Activated CD8-positive, alpha-beta T cell treated with anti-CD3 and anti-CD28 coated beads, Interleukin-2, amount 10 ng/mL, durations not matched to agents 7 days and 5 days (primary cell): ENCODE measurements at regions not wholly inside any gene's neighbourhood (a gene's known extent, or its start where the extent isn't known, plus 50 kb on each side); places are given as distances from the start of the nearest gene placed in this dataset.
"Not testable (repeated sequence)": the region's sequence is repeated elsewhere in the genome, so short reads cannot be mapped to it uniquely, and the experiment has no call there.

Source experiments
- ATAC-seq: fragments of 150-1000 bp; cut with Tn5 transposase; one replicate; pipeline ENCODE4 v1.10.0; 2021; ENCODE audit warnings: moderate library complexity
- CTCF ChIA-PET: fragments of 350-600 bp; sonication (Branson Sonifier 250); formaldehyde crosslinking; loops from one replicate; lab custom pipeline; 2021; ENCODE audit warnings: antibody characterized with exemption; lab: Charles Lee
- POLR2A ChIA-PET: fragments of 350-600 bp; sonication (Branson Sonifier 250); formaldehyde crosslinking; loops from one replicate; lab custom pipeline; 2021; ENCODE audit warnings: antibody characterized with exemption; lab: Charles Lee
- DNase-seq: peaks from one replicate; pipeline ENCODE4 v3.0.0-alpha.2; 2020
- H3K27ac Mint-ChIP-seq: one replicate; pipeline ENCODE4 v1.8.0; 2021; ENCODE audit warnings: mild to moderate bottlenecking, mixed read lengths
- H3K27me3 Mint-ChIP-seq: one replicate; pipeline ENCODE4 v1.8.0; 2021; ENCODE audit warnings: low read depth, mixed read lengths
- H3K36me3 Mint-ChIP-seq: one replicate; pipeline ENCODE4 v1.8.0; 2021; ENCODE audit warnings: low read depth, mixed read lengths
- H3K4me1 Mint-ChIP-seq: one replicate; pipeline ENCODE4 v1.8.0; 2021; ENCODE audit warnings: low read depth, mixed read lengths
- H3K4me3 Mint-ChIP-seq: one replicate; pipeline ENCODE4 v1.8.0; 2021; ENCODE audit warnings: mild to moderate bottlenecking, mixed read lengths
- H3K9me3 Mint-ChIP-seq: one replicate; pipeline ENCODE4 v1.8.0; 2022; ENCODE audit warnings: mixed read lengths; ENCODE audit not compliant: insufficient read depth

- H3K36me3 Mint-ChIP-seq, result no peaks in the 10 kb centered on the region
- H3K4me1 Mint-ChIP-seq, result no peaks in the 10 kb centered on the region
- ATAC-seq, result no peak
- ChIA-PET CTCF (no interaction called here), POLR2A (no interaction called here)
- H3K9me3 Mint-ChIP-seq, result no peaks in the 10 kb centered on the region
- no peak overlapping the region for H3K4me3 Mint-ChIP-seq
- no peak overlapping the region for H3K27ac Mint-ChIP-seq
- DNase-seq, result no peak
- peaks cover 2% of the 10 kb centered on the region for H3K27me3 Mint-ChIP-seq
Measured at GRCh38 chr15:62419192-62419591, 254.1 kb upstream of the C2CD4B start.

GRCh38 chr15:62420371-62420770 is 255.3 kb upstream of the C2CD4B start:
- CTCF ChIA-PET, H3K27me3 Mint-ChIP-seq, DNase-seq, H3K36me3 Mint-ChIP-seq, H3K4me1 Mint-ChIP-seq, ATAC-seq, H3K9me3 Mint-ChIP-seq, H3K27ac Mint-ChIP-seq, H3K4me3 Mint-ChIP-seq, POLR2A ChIA-PET: not testable (repeated sequence)

- H3K27me3 Mint-ChIP-seq, result peaks cover 2% of the 10 kb centered on the region
- H3K4me3 Mint-ChIP-seq, result no peak overlapping the region
- no peak overlapping the region for H3K27ac Mint-ChIP-seq
- no peaks in the 10 kb centered on the region for H3K4me1 Mint-ChIP-seq
- DNase-seq (no peak), ATAC-seq (no peak)
- CTCF ChIA-PET, result no interaction called here
- H3K9me3 Mint-ChIP-seq, result no peaks in the 10 kb centered on the region
- POLR2A ChIA-PET, result no interaction called here
- no peaks in the 10 kb centered on the region for H3K36me3 Mint-ChIP-seq
Measured at GRCh38 chr15:62421289-62421688, 256.2 kb upstream of the C2CD4B start.

DNA sequence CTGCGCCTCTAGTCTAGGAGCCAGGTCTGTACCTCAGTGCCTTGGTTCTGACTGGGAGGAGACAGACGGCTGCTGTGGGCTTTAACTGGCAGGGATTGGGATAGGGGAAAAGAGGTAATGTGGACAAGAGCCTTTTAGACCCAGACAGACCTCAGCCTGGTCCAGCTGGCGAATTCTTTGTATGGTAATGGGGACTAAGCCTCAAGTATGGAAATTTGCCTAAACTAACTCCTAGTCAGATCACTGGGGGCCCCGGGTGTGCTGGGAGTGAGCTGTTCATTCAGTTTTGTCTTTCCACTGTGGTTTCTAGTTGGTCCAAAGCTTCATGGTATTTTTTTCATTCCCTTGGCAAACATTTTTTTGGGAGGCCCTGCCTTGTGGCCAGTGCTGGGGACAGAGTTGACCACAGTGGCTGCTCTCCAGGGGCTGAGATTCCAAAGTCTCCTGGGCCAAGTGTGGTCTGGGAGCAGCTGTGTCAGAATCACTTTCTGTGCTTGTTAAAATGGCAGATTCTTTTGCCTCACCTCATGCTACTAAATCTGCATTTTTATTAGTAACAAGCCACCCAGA is 261.4 kb upstream of the C2CD4B start:
- H3K4me1 Mint-ChIP-seq, result no peaks in the 10 kb centered on the region
- DNase-seq, result no peak
- CTCF ChIA-PET, result no interaction called here
- POLR2A ChIA-PET, result no interaction called here
- ATAC-seq, result no peak
- H3K4me3 Mint-ChIP-seq, result no peak overlapping the region
- H3K9me3 Mint-ChIP-seq, result no peaks in the 10 kb centered on the region
- H3K27me3 Mint-ChIP-seq, result no peaks in the 10 kb centered on the region
- H3K36me3 Mint-ChIP-seq, result no peaks in the 10 kb centered on the region
- no peak overlapping the region for H3K27ac Mint-ChIP-seq

DNA sequence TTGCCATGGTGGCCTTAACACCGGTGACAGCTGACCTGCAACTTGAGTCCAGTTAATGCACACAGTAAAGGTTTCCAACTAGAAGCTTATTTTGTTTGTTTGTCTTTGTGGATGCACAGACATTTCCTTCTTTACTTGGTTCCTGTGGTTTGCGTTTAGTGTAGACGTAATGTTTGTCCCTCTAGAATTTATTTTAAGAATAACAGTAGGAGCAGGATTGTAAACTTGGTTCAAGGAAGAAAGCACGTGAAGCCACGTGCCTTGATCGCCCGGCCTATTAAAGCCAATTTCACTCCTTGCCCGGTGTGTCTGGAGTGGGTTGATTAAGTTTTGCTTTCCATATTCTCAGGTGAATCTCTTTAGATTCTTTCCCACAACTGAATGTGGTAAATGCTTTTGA is 263.2 kb upstream of the C2CD4B start:
- POLR2A ChIA-PET, result no interaction called here
- ATAC-seq, result no peak
- H3K4me3 Mint-ChIP-seq, result no peak overlapping the region
- no peak overlapping the region for H3K27ac Mint-ChIP-seq
- no peaks in the 10 kb centered on the region for H3K4me1 Mint-ChIP-seq
- CTCF ChIA-PET, result no interaction called here
- H3K9me3 Mint-ChIP-seq, result no peaks in the 10 kb centered on the region
- no peaks in the 10 kb centered on the region for H3K27me3 Mint-ChIP-seq
- no peak for DNase-seq
- H3K36me3 Mint-ChIP-seq, result no peaks in the 10 kb centered on the region

DNA sequence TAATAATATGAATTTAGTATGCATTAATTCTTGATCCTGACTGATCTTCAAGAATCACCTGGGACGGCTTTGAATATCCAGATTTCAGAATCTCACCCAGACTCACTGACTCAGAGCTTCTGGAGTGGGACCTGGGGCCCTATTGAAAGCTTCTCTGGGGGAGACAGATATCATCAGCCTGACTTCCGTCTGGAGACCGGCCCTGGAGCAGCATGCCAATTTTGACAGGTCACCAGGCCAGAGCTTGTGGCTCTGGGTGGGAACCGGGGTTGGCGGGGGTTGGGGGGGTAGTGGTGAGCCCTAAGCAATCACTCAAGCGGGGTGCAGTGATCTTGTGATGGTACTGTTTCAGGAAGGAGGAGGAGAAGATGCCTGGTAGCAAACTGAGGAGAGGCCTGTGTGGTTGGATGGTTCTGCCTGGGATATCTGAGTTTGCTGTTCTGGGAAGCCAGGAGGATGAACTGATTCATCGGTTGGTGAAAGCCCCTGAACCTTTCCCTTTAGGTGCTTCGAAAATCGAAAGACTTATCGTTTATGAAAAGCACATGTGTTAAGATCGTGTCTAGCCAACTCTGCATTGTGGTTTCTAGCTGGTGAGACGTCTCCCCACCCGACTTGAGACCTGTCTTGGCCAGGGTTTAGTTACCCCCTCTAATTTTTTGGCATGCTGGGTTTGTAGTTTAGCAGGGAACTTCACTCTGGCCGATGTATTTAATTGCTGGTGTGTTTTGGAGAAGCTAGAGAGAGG is 263.9 kb upstream of the C2CD4B start:
- Mint-ChIP-seq H3K4me3 (no peak overlapping the region), H3K36me3 (no peaks in the 10 kb centered on the region), H3K27me3 (no peaks in the 10 kb centered on the region), H3K9me3 (no peaks in the 10 kb centered on the region), H3K27ac (no peak overlapping the region), H3K4me1 (no peaks in the 10 kb centered on the region)
- CTCF ChIA-PET, result no interaction called here
- POLR2A ChIA-PET, result no interaction called here
- ATAC-seq (no peak), DNase-seq (no peak)

DNA sequence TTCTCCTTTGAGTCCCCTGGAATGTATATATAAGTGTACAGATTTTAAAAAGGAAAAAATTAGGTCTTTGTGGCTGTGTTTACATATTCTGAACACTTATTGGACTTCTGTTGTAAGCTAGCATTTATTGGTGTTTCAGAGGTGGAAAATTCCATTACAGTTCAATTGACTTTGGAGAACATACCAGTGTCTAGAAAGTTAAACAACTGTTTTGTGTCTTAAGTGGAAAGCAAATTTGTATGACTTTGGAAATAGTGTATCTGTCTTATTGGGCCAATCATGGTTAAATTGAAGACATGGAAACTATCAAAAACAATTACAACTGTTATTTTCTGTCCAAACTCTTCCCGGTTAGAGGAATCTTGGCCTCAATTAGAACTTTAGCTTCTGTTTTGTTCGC is 265.0 kb upstream of the C2CD4B start:
- ATAC-seq (no peak), DNase-seq (no peak)
- ChIA-PET CTCF (no interaction called here), POLR2A (no interaction called here)
- H3K9me3 Mint-ChIP-seq, result no peaks in the 10 kb centered on the region
- H3K36me3 Mint-ChIP-seq, result no peaks in the 10 kb centered on the region
- H3K4me1 Mint-ChIP-seq, result no peaks in the 10 kb centered on the region
- no peaks in the 10 kb centered on the region for H3K27me3 Mint-ChIP-seq
- H3K27ac Mint-ChIP-seq, result no peak overlapping the region
- no peak overlapping the region for H3K4me3 Mint-ChIP-seq

DNA sequence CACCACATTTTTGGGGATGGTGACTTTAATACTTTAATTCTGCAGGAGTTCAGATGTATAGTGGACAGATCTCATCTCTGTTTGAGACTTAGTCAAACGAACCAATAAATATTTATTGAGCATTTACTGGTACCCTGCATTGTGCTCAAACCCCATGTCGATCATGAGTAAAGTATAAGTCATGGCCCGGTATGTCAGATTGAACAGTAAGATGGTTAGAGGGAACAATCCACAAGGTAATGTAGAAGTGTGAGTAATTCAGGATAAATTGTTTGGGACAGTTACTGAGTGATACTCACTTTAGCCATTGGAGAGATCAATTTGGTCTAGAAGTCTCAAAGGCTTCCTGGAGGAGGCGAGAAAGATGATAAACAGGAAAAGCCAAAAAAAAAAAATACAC is 265.5 kb upstream of the C2CD4B start:
- Mint-ChIP-seq H3K4me3 (no peak overlapping the region), H3K27me3 (no peaks in the 10 kb centered on the region), H3K9me3 (no peaks in the 10 kb centered on the region), H3K27ac (no peak overlapping the region), H3K4me1 (no peaks in the 10 kb centered on the region), H3K36me3 (no peaks in the 10 kb centered on the region)
- DNase-seq, result no peak
- ATAC-seq, result no peak
- CTCF ChIA-PET, result no interaction called here
- POLR2A ChIA-PET, result no interaction called here

DNA sequence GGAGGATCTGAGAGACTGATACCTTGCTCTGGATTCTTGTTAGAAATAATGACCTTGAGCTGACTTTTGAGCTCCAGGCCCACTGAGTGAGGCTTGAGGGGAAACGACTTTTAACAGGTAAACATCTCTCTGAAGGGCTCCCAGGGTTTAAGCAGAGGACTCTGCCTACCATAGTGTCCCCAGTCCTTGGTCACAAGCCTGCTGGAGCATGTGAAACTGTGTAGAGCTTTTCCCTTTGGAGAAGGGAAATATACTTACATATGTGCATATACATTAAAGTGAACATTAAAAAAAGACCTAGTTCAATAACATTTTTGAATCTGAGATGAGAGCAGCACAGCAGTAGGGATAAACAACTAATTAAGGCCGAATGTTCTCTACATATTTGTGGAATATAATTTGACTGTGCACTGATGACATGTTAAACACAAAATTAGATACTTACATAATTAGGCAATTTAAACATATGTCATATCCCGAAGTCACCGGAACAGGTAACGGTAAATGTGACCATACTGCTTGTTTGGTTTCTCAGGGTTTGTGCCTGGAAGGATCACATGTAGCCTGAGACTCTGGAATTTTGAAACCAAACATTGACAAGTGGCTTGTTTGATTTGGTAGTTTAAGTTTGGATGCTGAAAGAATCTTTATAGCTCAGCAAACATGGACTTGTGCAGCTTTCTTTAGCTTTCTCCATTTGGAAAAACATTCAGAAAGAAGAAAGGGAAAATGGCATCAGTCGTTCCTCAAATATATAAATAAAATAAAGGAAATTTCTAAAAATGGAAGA is 266.1 kb upstream of the C2CD4B start:
- Mint-ChIP-seq H3K9me3 (no peaks in the 10 kb centered on the region), H3K27me3 (no peaks in the 10 kb centered on the region), H3K4me3 (no peak overlapping the region), H3K4me1 (no peaks in the 10 kb centered on the region), H3K36me3 (no peaks in the 10 kb centered on the region), H3K27ac (no peak overlapping the region)
- POLR2A ChIA-PET, result no interaction called here
- CTCF ChIA-PET, result no interaction called here
- no peak for DNase-seq
- no peak for ATAC-seq

DNA sequence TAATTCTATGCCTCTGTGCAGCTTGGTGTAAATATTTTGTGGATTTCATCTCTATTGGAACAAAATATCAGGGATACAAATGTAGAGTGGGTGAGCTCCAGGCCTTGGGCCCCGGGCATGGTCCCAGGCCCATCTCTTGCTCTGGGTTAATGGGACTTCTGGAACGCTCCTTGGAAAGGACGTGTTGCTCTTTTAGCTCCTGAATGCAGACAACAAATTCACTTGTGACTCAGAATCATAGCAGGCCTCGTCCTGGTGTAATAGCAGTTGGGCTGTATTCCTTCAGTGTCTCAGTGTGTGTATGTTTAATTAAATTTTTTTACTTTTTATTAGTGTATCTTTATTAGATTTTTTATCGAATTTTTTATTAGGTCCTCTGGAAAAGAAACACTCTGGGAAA is 266.7 kb upstream of the C2CD4B start:
- Mint-ChIP-seq H3K9me3 (no peaks in the 10 kb centered on the region), H3K4me3 (no peak overlapping the region), H3K27me3 (no peaks in the 10 kb centered on the region), H3K4me1 (no peaks in the 10 kb centered on the region), H3K36me3 (no peaks in the 10 kb centered on the region), H3K27ac (no peak overlapping the region)
- ChIA-PET POLR2A (no interaction called here), CTCF (no interaction called here)
- DNase-seq (no peak), ATAC-seq (no peak)

DNA sequence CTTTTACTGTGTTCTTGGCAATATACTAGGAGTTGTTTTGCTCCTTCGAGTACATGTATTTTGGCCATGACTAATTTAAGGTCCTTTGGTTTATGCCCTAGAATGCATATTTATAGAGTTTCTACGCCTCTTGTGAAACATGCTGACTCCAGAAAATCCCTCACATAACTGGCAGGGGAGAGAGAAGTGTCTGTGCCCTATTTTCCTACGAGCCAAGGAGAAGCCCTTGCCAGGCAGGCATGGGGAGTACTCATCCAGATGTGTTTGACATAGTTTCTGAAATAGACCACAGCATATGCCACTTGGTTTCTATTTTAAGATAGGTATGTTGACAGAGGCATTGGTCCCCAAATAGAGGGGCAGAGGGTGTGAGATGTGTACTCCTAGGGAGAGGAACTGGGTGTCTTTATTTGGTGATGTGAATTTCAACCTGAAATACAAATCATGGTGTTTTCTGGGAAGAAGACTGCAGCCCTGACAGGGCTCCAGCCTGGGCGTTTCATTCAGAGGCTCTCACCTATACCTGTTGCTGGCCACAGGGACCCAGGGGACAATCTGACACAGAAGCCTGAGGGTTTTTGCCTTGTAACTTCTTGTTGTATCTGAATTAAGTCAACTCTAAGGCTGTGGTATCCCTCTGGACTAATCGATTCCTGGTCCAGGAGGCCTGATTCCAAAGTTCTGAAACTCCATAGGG is 267.8 kb upstream of the C2CD4B start:
- Mint-ChIP-seq H3K4me3 (no peak overlapping the region), H3K36me3 (no peaks in the 10 kb centered on the region), H3K27ac (no peak overlapping the region), H3K4me1 (no peaks in the 10 kb centered on the region), H3K9me3 (no peaks in the 10 kb centered on the region), H3K27me3 (no peaks in the 10 kb centered on the region)
- ATAC-seq (no peak), DNase-seq (no peak)
- POLR2A ChIA-PET, result no interaction called here
- CTCF ChIA-PET, result no interaction called here

- ATAC-seq (no peak), DNase-seq (no peak)
- Mint-ChIP-seq H3K9me3 (no peaks in the 10 kb centered on the region), H3K27me3 (no peaks in the 10 kb centered on the region), H3K36me3 (no peaks in the 10 kb centered on the region), H3K27ac (no peak overlapping the region), H3K4me1 (no peaks in the 10 kb centered on the region), H3K4me3 (no peak overlapping the region)
- POLR2A ChIA-PET, result no interaction called here
- CTCF ChIA-PET, result no interaction called here
Measured at GRCh38 chr15:62436235-62436634, 271.1 kb upstream of the C2CD4B start.
